ENCODE measurements at regions not wholly inside any gene's neighbourhood (a gene's known extent, or its start where the extent isn't known, plus 50 kb on each side); places are given as distances from the start of the nearest gene placed in this dataset.
A peak's percentile ranks its signal among the peaks of the same experiment; 100 is the strongest.

- DNase-seq: no peak
Observed at GRCh38 chr7:17659126-17659525, 281.2 kb downstream of the SNX13 start.

GRCh38 chr7:17660116-17660515 lies 280.2 kb downstream of the SNX13 start:
- DNase-seq: peak; percentile 84

GRCh38 chr7:17661982-17662585 lies 278.2 kb downstream of the SNX13 start:
- peak; percentile 79 for DNase-seq

- DNase-seq: peak; percentile 84
Observed at GRCh38 chr7:17663061-17663675, 277.1 kb downstream of the SNX13 start.

- no peak for DNase-seq
Observed at GRCh38 chr7:17665029-17665428, 275.3 kb downstream of the SNX13 start.

GRCh38 chr7:17668122-17668521 lies 272.2 kb downstream of the SNX13 start:
- DNase-seq: no peak

GRCh38 chr7:17669204-17669603 lies 271.1 kb downstream of the SNX13 start:
- no peak for DNase-seq

- no peak for DNase-seq
Observed at GRCh38 chr7:17671956-17672355, 268.3 kb downstream of the SNX13 start.

GRCh38 chr7:17672783-17673182 lies 267.5 kb downstream of the SNX13 start:
- no peak for DNase-seq

- DNase-seq: no peak
Observed at GRCh38 chr7:17674166-17674942, 265.9 kb downstream of the SNX13 start.

GRCh38 chr7:17674943-17675608 lies 265.2 kb downstream of the SNX13 start:
- DNase-seq: no peak

- DNase-seq: peak; percentile 83
Observed at GRCh38 chr7:17677408-17677807, 262.9 kb downstream of the SNX13 start.

GRCh38 chr7:17678896-17679295 lies 261.4 kb downstream of the SNX13 start:
- DNase-seq: peak; percentile 72

GRCh38 chr7:17679458-17679857 lies 260.8 kb downstream of the SNX13 start:
- peak; percentile 80 for DNase-seq

- peak; percentile 92 for DNase-seq
Observed at GRCh38 chr7:17680026-17680425, 260.3 kb downstream of the SNX13 start.

GRCh38 chr7:17680943-17681351 lies 259.3 kb downstream of the SNX13 start:
- DNase-seq: peak; percentile 28

GRCh38 chr7:17681965-17682364 lies 258.3 kb downstream of the SNX13 start:
- DNase-seq: no peak

GRCh38 chr7:17682586-17682985 lies 257.7 kb downstream of the SNX13 start:
- DNase-seq: no peak

GRCh38 chr7:17685141-17685540 lies 255.2 kb downstream of the SNX13 start:
- no peak for DNase-seq

- DNase-seq: no peak
Observed at GRCh38 chr7:17687361-17687760, 252.9 kb downstream of the SNX13 start.

GRCh38 chr7:17689361-17689902 lies 250.9 kb downstream of the SNX13 start:
- DNase-seq: no peak

GRCh38 chr7:17690030-17690429 lies 250.3 kb downstream of the SNX13 start:
- DNase-seq: peak; percentile 94

- peak; percentile 90 for DNase-seq
Observed at GRCh38 chr7:17696422-17696821, 243.9 kb downstream of the SNX13 start.

Measured in fibroblast of skin of abdomen (primary cell).